ENCODE measurements at regions not wholly inside any gene's neighbourhood (a gene's known extent, or its start where the extent isn't known, plus 50 kb on each side); places are given as distances from the start of the nearest gene placed in this dataset.

DNA sequence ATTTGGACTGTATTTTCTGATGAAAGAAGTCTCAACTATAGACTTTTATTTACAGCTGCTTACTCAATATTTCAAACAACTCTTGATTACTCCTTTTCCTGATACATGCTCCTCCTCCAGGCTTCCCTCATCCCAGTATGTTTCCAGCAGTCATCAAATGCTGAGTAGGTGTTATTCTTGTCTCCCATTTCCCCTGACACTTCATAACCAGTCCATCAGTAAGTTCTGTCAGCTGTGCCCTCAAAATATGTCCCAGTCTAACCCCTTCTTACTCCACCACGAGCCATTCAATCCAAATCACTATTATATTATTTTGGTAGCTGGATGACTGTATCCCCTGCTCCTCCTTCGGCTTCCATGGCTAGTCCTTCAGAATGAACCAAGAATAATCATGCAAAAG, 189.1 kb upstream of the DTNA start:
- H3K9me3 ChIP-seq, result no peaks in the 10 kb centered on the region
- H3K36me3 ChIP-seq, result no peaks in the 10 kb centered on the region
- H3K27ac ChIP-seq (replicated peaks in 1 of 4), result no peak overlapping the region
- H3K4me3 ChIP-seq, result no peak overlapping the region
- 62% methylated on average over 2 of the region's 2 CpGs for WGBS
- intact Hi-C loops (cut with DNase I), result no loop called here
- H3K27me3 ChIP-seq, result no peaks in the 10 kb centered on the region
- no peak for DNase-seq (ENCODE audit: extremely low spot score)
- TF ChIP-seq EP300 (IDR thresholded peaks at IDR 0.05) (no peak), POLR2AphosphoS5 (IDR thresholded peaks at IDR 0.05) (no peak), POLR2A (IDR thresholded peaks at IDR 0.05; ENCODE audit: low read depth) (no peak)
- TF ChIP-seq, protein P1, sequence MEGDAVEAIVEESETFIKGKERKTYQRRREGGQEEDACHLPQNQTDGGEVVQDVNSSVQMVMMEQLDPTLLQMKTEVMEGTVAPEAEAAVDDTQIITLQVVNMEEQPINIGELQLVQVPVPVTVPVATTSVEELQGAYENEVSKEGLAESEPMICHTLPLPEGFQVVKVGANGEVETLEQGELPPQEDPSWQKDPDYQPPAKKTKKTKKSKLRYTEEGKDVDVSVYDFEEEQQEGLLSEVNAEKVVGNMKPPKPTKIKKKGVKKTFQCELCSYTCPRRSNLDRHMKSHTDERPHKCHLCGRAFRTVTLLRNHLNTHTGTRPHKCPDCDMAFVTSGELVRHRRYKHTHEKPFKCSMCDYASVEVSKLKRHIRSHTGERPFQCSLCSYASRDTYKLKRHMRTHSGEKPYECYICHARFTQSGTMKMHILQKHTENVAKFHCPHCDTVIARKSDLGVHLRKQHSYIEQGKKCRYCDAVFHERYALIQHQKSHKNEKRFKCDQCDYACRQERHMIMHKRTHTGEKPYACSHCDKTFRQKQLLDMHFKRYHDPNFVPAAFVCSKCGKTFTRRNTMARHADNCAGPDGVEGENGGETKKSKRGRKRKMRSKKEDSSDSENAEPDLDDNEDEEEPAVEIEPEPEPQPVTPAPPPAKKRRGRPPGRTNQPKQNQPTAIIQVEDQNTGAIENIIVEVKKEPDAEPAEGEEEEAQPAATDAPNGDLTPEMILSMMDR (IDR thresholded peaks at IDR 0.05), result no peak
- peaks cover 0 to 3% (median 0%) of the 10 kb centered on the region in 4 donors for H3K4me1 ChIP-seq

DNA sequence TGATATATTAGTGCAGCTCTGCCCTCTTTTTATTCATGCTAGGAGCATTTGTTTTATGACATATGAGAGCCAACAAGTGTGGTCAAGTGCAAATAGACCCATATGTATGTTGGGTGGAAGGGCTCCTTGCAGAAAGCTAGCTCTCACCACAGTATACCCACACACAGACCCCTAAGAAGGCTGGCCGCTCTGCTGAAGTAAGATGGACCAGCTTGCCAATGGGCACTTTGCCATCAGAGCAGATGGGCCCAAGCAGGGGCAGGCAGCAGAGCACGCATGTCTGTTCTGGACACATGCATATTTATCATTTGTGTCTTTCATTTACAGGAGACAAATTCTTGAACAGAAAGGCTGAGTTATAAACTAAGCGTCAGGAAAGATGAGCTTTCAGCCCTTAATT, 187.5 kb upstream of the DTNA start:
- TF ChIP-seq, protein P1 (IDR thresholded peaks at IDR 0.05), result no peak
- TF ChIP-seq POLR2AphosphoS5 (IDR thresholded peaks at IDR 0.05) (no peak), EP300 (IDR thresholded peaks at IDR 0.05) (no peak), POLR2A (IDR thresholded peaks at IDR 0.05; ENCODE audit: low read depth) (no peak)
- intact Hi-C loops (cut with DNase I), result no loop called here
- Histone ChIP-seq H3K9me3 (no peaks in the 10 kb centered on the region), H3K36me3 (no peaks in the 10 kb centered on the region), H3K27me3 (no peaks in the 10 kb centered on the region), H3K4me1 (peaks cover 0 to 4% (median 1%) of the 10 kb centered on the region in 4 donors), H3K4me3 (no peak overlapping the region), H3K27ac (replicated peaks in 1 of 4) (no peak overlapping the region)
- WGBS, result 78% methylated on average over 3 of the region's 3 CpGs
- no peak for DNase-seq (ENCODE audit: extremely low spot score)

DNA sequence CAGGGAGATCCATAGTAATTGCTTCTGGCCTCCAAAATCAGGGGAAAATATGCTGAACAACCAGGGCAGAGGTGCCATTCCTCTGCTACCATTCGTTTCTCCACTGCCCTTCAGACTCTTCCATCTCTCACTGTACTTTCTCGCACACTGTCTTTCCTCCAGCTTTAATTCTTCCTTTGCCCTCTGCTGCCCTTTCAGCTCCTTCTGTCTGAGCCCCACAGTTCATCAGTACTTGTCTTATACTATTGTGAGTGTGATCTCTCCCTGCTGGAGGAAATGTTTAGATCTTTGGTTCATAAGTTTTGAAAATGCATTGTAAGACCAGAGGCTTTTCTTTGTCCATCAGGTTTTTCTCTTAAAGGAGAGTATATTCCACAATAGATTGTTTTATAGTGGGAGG, 184.9 kb upstream of the DTNA start:
- H3K4me3 ChIP-seq, result no peak overlapping the region
- WGBS, result 71% methylated on average over 2 of the region's 2 CpGs
- intact Hi-C loops (cut with DNase I), result no loop called here
- H3K27me3 ChIP-seq, result no peaks in the 10 kb centered on the region
- TF ChIP-seq, protein P1 (IDR thresholded peaks at IDR 0.05), result no peak
- TF ChIP-seq EP300 (IDR thresholded peaks at IDR 0.05), result no peak
- TF ChIP-seq POLR2AphosphoS5 (IDR thresholded peaks at IDR 0.05), result no peak
- TF ChIP-seq POLR2A (IDR thresholded peaks at IDR 0.05; ENCODE audit: low read depth), result no peak
- no peaks in the 10 kb centered on the region for H3K36me3 ChIP-seq
- no peak overlapping the region for H3K27ac ChIP-seq (replicated peaks in 1 of 4)
- DNase-seq (ENCODE audit: extremely low spot score), result no peak
- H3K9me3 ChIP-seq, result no peaks in the 10 kb centered on the region
- H3K4me1 ChIP-seq, result peaks cover 4 to 17% (median 9%) of the 10 kb centered on the region in 4 donors

DNA sequence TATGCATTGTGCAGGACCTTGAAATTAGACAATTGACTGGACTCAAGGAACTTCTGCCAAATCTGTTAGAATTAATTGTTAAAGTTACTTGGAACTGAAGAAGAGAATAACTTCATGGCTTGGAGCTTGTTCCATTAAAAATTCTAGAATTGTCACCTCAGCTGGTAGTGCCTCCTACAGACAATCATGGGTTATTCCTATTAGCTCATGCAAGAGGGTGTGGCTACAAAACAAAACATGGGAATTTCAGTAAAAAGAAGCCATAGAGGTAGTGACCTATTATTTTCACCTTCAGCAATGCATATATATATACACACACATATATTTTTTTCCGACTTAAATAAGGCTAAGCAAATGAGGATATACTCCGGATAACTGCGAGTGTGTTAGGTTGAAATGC, 181.9 kb upstream of the DTNA start:
- no peak overlapping the region for H3K4me3 ChIP-seq
- TF ChIP-seq POLR2A (IDR thresholded peaks at IDR 0.05; ENCODE audit: low read depth), result no peak
- TF ChIP-seq, protein P1 (IDR thresholded peaks at IDR 0.05), result no peak
- no peak for TF ChIP-seq POLR2AphosphoS5 (IDR thresholded peaks at IDR 0.05)
- no peak for TF ChIP-seq EP300 (IDR thresholded peaks at IDR 0.05)
- no peak for DNase-seq (ENCODE audit: extremely low spot score)
- 94% methylated on average over 3 of the region's 3 CpGs for WGBS
- no peak overlapping the region for H3K27ac ChIP-seq (replicated peaks in 1 of 4)
- intact Hi-C loops (cut with DNase I), result no loop called here
- no peaks in the 10 kb centered on the region for H3K27me3 ChIP-seq
- no peaks in the 10 kb centered on the region for H3K9me3 ChIP-seq
- no peaks in the 10 kb centered on the region for H3K36me3 ChIP-seq
- peaks cover 6 to 31% (median 22%) of the 10 kb centered on the region in 4 donors for H3K4me1 ChIP-seq

Data from esophagus muscularis mucosa (tissue), 4 donors.